ENCODE measurements at regions not wholly inside any gene's neighbourhood (a gene's known extent, or its start where the extent isn't known, plus 50 kb on each side); places are given as distances from the start of the nearest gene placed in this dataset.

- Histone ChIP-seq H3K79me2 (ENCODE audit: control insufficient read depth, low read length) (no peaks in the 10 kb centered on the region), H3K36me3 (ENCODE audit: control insufficient read depth, low read length) (no peaks in the 10 kb centered on the region), H3K9me3 (ENCODE audit: control insufficient read depth, insufficient read depth, low read length) (no peaks in the 10 kb centered on the region), H3K27me3 (ENCODE audit: control insufficient read depth, low read length) (no peaks in the 10 kb centered on the region), H3K27ac (ENCODE audit: low read depth, low read length) (no peak overlapping the region), H3K4me2 (ENCODE audit: low read length) (no peak overlapping the region), H4K20me1 (ENCODE audit: control insufficient read depth, insufficient read depth, low read depth, low read length) (no peaks in the 10 kb centered on the region), H3F3A (ENCODE audit: control insufficient read depth, insufficient read depth) (no peaks in the 10 kb centered on the region), H3K4me1 (ENCODE audit: control insufficient read depth, low read length) (no peaks in the 10 kb centered on the region), H3K4me3 (ENCODE audit: low read length) (no peak overlapping the region), H3K9me2 (replicated peaks; ENCODE audit: control insufficient read depth, low read length) (no peaks in the 10 kb centered on the region)
- TF ChIP-seq CTCF (IDR thresholded peaks at IDR 0.05; ENCODE audit: low read depth, low read length, poor library complexity, severe bottlenecking), result no peak
These were observed 289.7 kb downstream of the BAMBI start for GRCh38 chr10:28967031-28967430.

GRCh38 chr10:28969413-28969812 lies 292.1 kb downstream of the BAMBI start:
- Histone ChIP-seq H3K4me1 (ENCODE audit: control insufficient read depth, low read length) (no peaks in the 10 kb centered on the region), H4K20me1 (ENCODE audit: control insufficient read depth, insufficient read depth, low read depth, low read length) (no peaks in the 10 kb centered on the region), H3K36me3 (ENCODE audit: control insufficient read depth, low read length) (no peaks in the 10 kb centered on the region), H3K4me3 (ENCODE audit: low read length) (no peak overlapping the region), H3K79me2 (ENCODE audit: control insufficient read depth, low read length) (no peaks in the 10 kb centered on the region), H3K9me2 (replicated peaks; ENCODE audit: control insufficient read depth, low read length) (no peaks in the 10 kb centered on the region), H3K27me3 (ENCODE audit: control insufficient read depth, low read length) (no peaks in the 10 kb centered on the region), H3K4me2 (ENCODE audit: low read length) (no peak overlapping the region), H3K27ac (ENCODE audit: low read depth, low read length) (no peak overlapping the region), H3K9me3 (ENCODE audit: control insufficient read depth, insufficient read depth, low read length) (no peaks in the 10 kb centered on the region), H3F3A (ENCODE audit: control insufficient read depth, insufficient read depth) (no peaks in the 10 kb centered on the region)
- no peak for TF ChIP-seq CTCF (IDR thresholded peaks at IDR 0.05; ENCODE audit: low read depth, low read length, poor library complexity, severe bottlenecking)
- TF ChIP-seq EZH2phosphoT487 (IDR thresholded peaks at IDR 0.05; ENCODE audit: borderline replicate concordance, low read length), result no peak

- Histone ChIP-seq H3K79me2 (ENCODE audit: control insufficient read depth, low read length) (no peaks in the 10 kb centered on the region), H3K36me3 (ENCODE audit: control insufficient read depth, low read length) (no peaks in the 10 kb centered on the region), H3K4me1 (ENCODE audit: control insufficient read depth, low read length) (no peaks in the 10 kb centered on the region), H3K9me3 (ENCODE audit: control insufficient read depth, insufficient read depth, low read length) (no peaks in the 10 kb centered on the region), H3K27me3 (ENCODE audit: control insufficient read depth, low read length) (no peaks in the 10 kb centered on the region), H3K27ac (ENCODE audit: low read depth, low read length) (no peak overlapping the region), H3K9me2 (replicated peaks; ENCODE audit: control insufficient read depth, low read length) (no peaks in the 10 kb centered on the region), H4K20me1 (ENCODE audit: control insufficient read depth, insufficient read depth, low read depth, low read length) (no peaks in the 10 kb centered on the region), H3K4me3 (ENCODE audit: low read length) (no peak overlapping the region), H3F3A (ENCODE audit: control insufficient read depth, insufficient read depth) (no peaks in the 10 kb centered on the region), H3K4me2 (ENCODE audit: low read length) (no peak overlapping the region)
- TF ChIP-seq CTCF (IDR thresholded peaks at IDR 0.05; ENCODE audit: low read depth, low read length, poor library complexity, severe bottlenecking) (no peak), EZH2phosphoT487 (IDR thresholded peaks at IDR 0.05; ENCODE audit: borderline replicate concordance, low read length) (no peak)
These were observed 292.9 kb downstream of the BAMBI start for GRCh38 chr10:28970231-28970630.

DNA sequence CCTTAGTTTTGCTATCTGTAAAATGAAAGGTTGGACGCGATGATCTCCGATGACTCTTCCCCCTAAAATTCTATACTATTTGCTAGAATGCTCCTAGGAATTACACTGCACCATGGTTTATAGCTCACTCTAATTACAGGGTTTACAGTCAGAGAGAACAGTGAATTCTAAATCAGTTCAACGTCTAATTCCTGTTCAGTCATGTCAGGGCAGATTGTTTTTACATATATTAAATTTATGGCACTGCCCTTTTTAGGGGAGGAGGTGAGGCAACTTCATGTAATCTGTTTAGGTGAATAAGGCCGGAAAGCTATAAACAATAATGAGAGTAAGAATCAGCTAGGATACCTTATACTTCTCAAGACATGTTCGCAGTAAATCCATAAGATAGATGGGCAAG lies 293.9 kb downstream of the BAMBI start:
- Histone ChIP-seq H3K79me2 (ENCODE audit: control insufficient read depth, low read length) (no peaks in the 10 kb centered on the region), H3F3A (ENCODE audit: control insufficient read depth, insufficient read depth) (no peaks in the 10 kb centered on the region), H3K4me1 (ENCODE audit: control insufficient read depth, low read length) (no peaks in the 10 kb centered on the region), H4K20me1 (ENCODE audit: control insufficient read depth, insufficient read depth, low read depth, low read length) (no peaks in the 10 kb centered on the region), H3K27ac (ENCODE audit: low read depth, low read length) (no peak overlapping the region), H3K27me3 (ENCODE audit: control insufficient read depth, low read length) (no peaks in the 10 kb centered on the region), H3K4me3 (ENCODE audit: low read length) (no peak overlapping the region), H3K9me2 (replicated peaks; ENCODE audit: control insufficient read depth, low read length) (no peaks in the 10 kb centered on the region), H3K4me2 (ENCODE audit: low read length) (no peak overlapping the region), H3K36me3 (ENCODE audit: control insufficient read depth, low read length) (no peaks in the 10 kb centered on the region), H3K9me3 (ENCODE audit: control insufficient read depth, insufficient read depth, low read length) (no peaks in the 10 kb centered on the region)
- TF ChIP-seq EZH2phosphoT487 (IDR thresholded peaks at IDR 0.05; ENCODE audit: borderline replicate concordance, low read length) (no peak), CTCF (IDR thresholded peaks at IDR 0.05; ENCODE audit: low read depth, low read length, poor library complexity, severe bottlenecking) (no peak)

Data from DOHH2 (cell line).